Ramos (cell line): ENCODE measurements at regions not wholly inside any gene's neighbourhood (a gene's known extent, or its start where the extent isn't known, plus 50 kb on each side); places are given as distances from the start of the nearest gene placed in this dataset.
"Not testable (repeated sequence)": the region's sequence is repeated elsewhere in the genome, so short reads cannot be mapped to it uniquely, and the experiment has no call there.

Experiments
- in situ Hi-C: fragments of 300-500 bp; cut with MboI; formaldehyde crosslinking; loops from one replicate; pipeline ENCODE4 v1.14.3; 2022; ENCODE audit warnings: low sequenced_read_pairs; ENCODE audit not compliant: unreplicated experiment

DNA sequence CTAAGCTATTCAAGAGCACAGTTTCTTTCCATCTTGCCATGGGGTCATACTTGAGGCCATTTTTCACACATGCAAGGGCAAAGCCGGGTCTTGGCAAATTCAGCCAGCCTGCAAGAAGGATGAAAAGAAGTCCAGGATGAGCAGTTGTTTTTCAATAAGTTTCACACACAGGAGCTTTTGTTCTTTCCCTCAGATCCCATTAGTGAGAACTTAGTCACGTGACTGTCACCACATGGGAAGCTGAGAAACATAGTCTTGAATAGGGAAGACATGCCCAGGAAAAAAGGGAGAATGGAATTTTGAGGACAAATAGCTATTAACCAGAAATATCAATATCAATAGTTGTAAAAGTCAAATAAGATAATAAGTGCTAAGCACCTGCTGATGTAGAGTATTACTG is 137.7 kb downstream of the AHR start:
- in situ Hi-C loops, result no loop called here

- in situ Hi-C loops, result no loop called here
Observed at GRCh38 chr7:17437586-17437985, 139.1 kb downstream of the AHR start.

GRCh38 chr7:17440025-17440784 is 141.8 kb downstream of the AHR start:
- in situ Hi-C loops, result not testable (repeated sequence)

DNA sequence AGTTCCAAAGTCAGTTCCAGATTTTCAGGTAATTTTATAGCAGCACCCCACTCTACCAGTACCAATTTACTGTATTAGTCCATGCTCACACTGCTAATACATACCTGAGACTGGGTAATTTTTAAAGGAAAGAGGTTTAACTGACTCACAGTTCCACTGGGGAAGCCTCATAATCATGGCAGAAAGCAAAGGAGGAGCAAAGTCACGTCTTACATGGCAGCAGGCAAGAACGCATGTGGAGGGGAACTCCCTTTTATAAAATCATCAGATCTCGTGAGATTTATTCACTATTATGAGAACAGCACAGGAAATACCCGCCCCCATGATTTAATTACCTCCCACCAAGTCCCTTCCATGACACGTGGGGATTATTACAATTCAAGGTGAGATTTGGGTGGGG is 142.4 kb downstream of the AHR start:
- in situ Hi-C loops, result no loop called here

GRCh38 chr7:17441557-17441956 is 143.1 kb downstream of the AHR start:
- in situ Hi-C loops, result no loop called here

GRCh38 chr7:17444151-17444550 is 145.7 kb downstream of the AHR start:
- in situ Hi-C loops, result no loop called here

- in situ Hi-C loops, result no loop called here
Observed at GRCh38 chr7:17444673-17445072, 146.2 kb downstream of the AHR start.

DNA sequence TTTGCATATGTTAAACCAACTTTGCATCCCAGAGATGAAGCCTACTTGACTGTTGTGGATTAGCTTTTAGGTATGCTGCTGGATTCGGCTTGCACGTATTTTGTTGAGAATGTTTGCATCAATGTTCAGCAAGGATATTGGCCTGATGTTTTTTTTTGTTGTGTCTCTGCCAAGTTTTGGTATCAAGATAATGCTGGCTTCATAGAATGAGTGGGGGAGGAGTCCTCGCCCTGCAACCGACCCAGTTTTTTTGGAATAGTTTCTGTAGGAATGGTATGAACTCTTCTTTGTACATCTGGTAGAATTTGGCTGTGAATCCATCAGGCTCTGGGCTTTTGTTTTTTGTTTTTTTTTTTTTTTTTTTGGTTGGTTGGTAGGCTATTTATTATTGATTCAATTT is 147.9 kb downstream of the AHR start:
- in situ Hi-C loops, result no loop called here

DNA sequence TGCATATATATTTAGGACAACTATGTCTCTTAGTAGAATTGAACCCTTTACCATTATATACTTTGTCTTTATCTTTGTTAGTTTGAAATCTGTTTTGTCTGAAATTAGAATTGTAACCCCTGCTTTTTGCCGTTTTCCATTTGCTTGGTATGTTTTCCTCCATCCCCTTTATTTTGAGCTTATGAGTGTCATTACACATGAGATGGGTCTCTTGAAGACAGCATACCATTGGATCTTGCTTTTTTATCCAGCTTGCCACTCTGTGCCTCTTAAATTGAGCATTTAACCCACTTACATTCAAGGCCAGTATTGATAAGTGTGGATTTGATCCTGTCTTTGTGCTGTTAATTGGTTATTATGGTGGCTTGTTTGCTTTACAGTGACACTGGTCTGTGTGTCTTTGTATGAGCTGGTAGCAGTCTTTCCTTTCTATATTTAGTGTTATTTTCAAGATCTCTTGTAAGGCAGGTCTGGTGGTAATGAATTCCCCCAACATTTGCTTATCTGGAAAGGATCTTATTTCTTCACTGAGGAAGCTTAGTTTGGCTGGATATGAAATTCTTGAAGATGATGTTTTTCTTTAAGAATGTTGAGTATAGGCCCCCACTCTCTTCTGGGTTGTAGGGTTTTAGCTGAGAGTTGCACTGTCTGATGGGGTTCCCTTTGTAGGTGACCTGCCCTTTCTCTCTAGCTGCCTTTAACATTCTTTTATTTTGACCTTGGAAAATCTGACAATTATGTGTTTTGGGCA is 149.5 kb downstream of the AHR start:
- in situ Hi-C loops, result no loop called here

- in situ Hi-C loops, result no loop called here
Observed at GRCh38 chr7:17448479-17449423, 150.3 kb downstream of the AHR start.

- in situ Hi-C loops, result no loop called here
Observed at GRCh38 chr7:17456541-17456940, 158.1 kb downstream of the AHR start.

- in situ Hi-C loops, result no loop called here
Observed at GRCh38 chr7:17460001-17460400, 161.5 kb downstream of the AHR start.

DNA sequence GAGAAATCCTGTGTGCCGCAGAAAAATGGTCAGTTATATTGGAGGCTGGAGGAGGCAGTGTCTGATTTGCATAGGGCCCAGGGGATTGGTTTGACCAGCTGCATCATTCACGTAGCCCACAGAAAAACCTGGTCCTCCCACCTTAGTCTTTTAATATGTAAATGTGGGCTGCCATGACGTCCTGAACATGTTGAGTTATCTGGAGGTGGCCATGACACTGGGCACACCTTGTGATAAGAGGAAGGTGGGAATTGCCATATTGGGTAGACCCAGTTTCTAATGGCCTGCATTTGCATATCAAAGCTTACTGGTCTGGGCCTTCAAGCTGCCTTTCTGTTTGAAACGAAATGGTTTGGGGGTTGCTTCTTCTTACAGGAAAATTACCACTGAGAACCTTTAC is 162.2 kb downstream of the AHR start:
- in situ Hi-C loops, result no loop called here

GRCh38 chr7:17462131-17462631 is 163.7 kb downstream of the AHR start:
- in situ Hi-C loops, result no loop called here

- in situ Hi-C loops, result no loop called here
Observed at GRCh38 chr7:17463511-17464085, 165.1 kb downstream of the AHR start.

DNA sequence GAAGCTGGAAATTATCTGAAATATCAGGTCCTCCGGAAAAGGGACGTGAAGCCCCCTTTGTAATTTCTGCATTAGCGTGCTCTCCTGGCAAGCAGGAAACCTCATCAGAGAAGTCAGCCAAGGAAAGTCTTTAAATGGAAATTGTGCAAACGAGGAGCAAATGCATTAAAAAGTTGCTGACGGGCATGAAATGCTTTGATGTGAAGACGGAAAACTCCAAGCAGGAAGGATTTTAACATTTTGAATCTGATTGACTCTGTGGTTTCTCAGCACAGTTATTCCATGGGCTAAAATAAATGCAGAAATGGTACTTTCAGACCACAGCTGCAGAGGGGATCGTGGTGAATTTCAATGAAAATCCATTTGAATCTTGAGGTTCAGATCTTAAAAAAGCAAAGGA is 167.8 kb downstream of the AHR start:
- in situ Hi-C loops, result no loop called here

- in situ Hi-C loops, result no loop called here
Observed at GRCh38 chr7:17467386-17467945, 169.0 kb downstream of the AHR start.

GRCh38 chr7:17471325-17471724 is 172.9 kb downstream of the AHR start:
- in situ Hi-C loops, result no loop called here

GRCh38 chr7:17472518-17472917 is 174.1 kb downstream of the AHR start:
- in situ Hi-C loops, result no loop called here

DNA sequence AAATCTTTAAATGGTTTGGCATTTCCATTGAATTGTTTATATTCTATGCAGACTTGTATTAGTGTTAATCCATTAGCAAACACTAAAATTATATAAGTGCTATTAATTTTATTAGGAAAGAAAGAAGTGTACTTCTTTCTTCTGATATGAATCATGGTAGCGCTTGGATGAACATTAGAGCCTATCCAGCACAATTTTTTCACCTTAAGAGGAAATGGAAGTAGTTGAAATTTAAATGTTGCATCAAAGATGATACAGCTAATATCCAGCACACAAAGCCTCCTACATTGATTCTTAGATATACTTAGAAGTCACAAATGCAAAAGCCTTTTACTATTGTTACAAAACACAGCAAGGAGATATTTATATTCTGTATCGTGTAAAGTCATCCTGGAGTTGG is 174.5 kb downstream of the AHR start:
- in situ Hi-C loops, result no loop called here
